DMS114 treated with DMSO at 0.1 percent for 48 hours (cell line): ENCODE measurements at regions not wholly inside any gene's neighbourhood (a gene's known extent, or its start where the extent isn't known, plus 50 kb on each side); places are given as distances from the start of the nearest gene placed in this dataset.

ENCODE experiments used
- DNase-seq: peaks from one replicate; lab custom pipeline; 2025; ENCODE audit not compliant: unreplicated experiment; lab: John Stamatoyannopoulos, UW

- DNase-seq, result no peak
Observed at GRCh38 chr11:115007851-115008250, 329.5 kb downstream of the NXPE2 start.

- DNase-seq, result no peak
Observed at GRCh38 chr11:115008799-115009198, 330.5 kb downstream of the NXPE2 start.

- DNase-seq, result no peak
Observed at GRCh38 chr11:115017529-115017928, 339.2 kb downstream of the NXPE2 start.

GRCh38 chr11:115030166-115030565 lies 351.8 kb downstream of the NXPE2 start:
- DNase-seq, result no peak

GRCh38 chr11:115036406-115037180 lies 358.3 kb downstream of the NXPE2 start:
- DNase-seq, result no peak

GRCh38 chr11:115042002-115042401 lies 363.7 kb downstream of the NXPE2 start:
- DNase-seq, result no peak

GRCh38 chr11:115047631-115048030 lies 369.3 kb downstream of the NXPE2 start:
- no peak for DNase-seq

GRCh38 chr11:115049796-115050195 lies 371.5 kb downstream of the NXPE2 start:
- no peak for DNase-seq

- DNase-seq, result no peak
Observed at GRCh38 chr11:115050756-115051155, 372.4 kb downstream of the NXPE2 start.

- no peak for DNase-seq
Observed at GRCh38 chr11:115051938-115052590, 373.7 kb downstream of the NXPE2 start.

GRCh38 chr11:115052601-115053000 lies 374.3 kb downstream of the NXPE2 start:
- no peak for DNase-seq

- no peak for DNase-seq
Observed at GRCh38 chr11:115054570-115055538, 376.5 kb downstream of the NXPE2 start.

GRCh38 chr11:115056514-115056913 lies 378.2 kb downstream of the NXPE2 start:
- DNase-seq, result no peak

- no peak for DNase-seq
Observed at GRCh38 chr11:115060840-115061239, 382.5 kb downstream of the NXPE2 start.

GRCh38 chr11:115065314-115065713 lies 387.0 kb downstream of the NXPE2 start:
- DNase-seq, result no peak

GRCh38 chr11:115065830-115066664 lies 387.7 kb downstream of the NXPE2 start:
- DNase-seq, result no peak

- no peak for DNase-seq
Observed at GRCh38 chr11:115067471-115067870, 389.1 kb downstream of the NXPE2 start.

- no peak for DNase-seq
Observed at GRCh38 chr11:115067900-115068530, 389.7 kb downstream of the NXPE2 start.

- no peak for DNase-seq
Observed at GRCh38 chr11:115069599-115069998, 391.3 kb downstream of the NXPE2 start.

GRCh38 chr11:115075356-115075755 lies 397.0 kb downstream of the NXPE2 start:
- DNase-seq, result no peak
